Stimulated activated CD8-positive, alpha-beta memory T cell treated with anti-CD3 and anti-CD28 coated beads, Interleukin-4, amount 100 ng/mL, for 48 hours (primary cell): ENCODE measurements at regions not wholly inside any gene's neighbourhood (a gene's known extent, or its start where the extent isn't known, plus 50 kb on each side); places are given as distances from the start of the nearest gene placed in this dataset.

ENCODE experiments used
- DNase-seq: peaks from one replicate; pipeline ENCODE4 v3.0.0-alpha.2; 2020

DNA sequence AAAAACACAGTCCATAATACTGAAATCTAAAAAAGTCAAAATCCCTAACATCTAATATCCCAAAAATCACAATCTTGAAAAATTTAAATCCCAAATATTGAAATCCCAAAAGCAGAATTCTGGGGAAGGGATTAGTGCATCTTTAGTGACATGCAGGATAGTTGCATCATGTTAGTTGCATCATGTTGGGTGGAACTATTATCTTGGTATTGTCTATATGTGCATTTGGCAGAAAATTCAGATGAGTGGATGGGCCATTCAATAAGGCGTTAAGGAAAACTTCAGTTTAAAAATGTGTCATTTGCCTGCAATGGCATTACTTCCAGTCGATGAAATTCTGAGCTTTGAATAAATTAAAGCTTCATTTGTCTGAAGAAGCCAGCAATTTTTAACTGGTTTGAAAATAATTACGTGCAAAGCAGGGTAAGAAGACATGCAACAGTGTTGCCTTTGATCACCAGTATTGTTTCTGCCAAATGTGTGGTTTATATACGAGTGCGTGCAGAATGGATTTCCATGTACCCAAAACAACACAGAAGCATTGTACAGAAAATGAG, 221.4 kb upstream of the NFE2L3 start:
- no peak for DNase-seq

DNA sequence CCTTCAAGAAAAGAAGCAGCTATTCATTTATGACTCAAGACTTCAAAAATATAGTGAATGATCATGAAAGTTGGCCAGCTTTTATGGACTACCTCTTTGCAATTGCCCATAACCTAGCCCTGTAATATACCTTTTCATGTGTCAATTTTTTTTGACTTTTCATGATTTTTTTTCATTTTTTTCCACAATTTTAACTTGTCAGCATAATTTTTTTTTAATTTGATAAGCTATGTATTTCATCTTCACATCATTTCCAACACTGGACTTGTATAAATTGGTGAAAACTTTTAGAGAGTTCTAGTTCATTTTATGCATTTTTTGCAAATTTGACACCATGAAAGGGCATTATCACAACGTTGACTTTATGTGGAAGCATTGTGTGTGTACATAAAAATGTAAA, 220.8 kb upstream of the NFE2L3 start:
- no peak for DNase-seq

DNA sequence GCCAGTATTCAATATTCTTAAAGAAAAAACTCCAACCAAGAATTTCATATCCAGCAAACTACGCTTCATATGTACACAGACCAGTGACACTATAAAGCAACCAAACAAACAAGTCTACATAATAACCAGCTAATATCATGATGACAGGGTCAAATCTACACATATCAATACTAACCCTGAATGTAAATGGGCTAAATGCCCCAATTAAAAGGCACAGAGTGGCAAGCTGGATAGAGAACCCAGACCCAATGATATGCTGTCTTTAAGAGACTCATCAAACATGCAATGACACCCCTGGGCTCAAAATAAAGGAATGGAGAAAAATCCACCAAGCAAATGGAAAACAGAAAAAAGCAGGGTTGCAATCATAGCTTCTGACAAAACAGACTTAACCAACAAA, 218.1 kb upstream of the NFE2L3 start:
- DNase-seq = no peak

DNA sequence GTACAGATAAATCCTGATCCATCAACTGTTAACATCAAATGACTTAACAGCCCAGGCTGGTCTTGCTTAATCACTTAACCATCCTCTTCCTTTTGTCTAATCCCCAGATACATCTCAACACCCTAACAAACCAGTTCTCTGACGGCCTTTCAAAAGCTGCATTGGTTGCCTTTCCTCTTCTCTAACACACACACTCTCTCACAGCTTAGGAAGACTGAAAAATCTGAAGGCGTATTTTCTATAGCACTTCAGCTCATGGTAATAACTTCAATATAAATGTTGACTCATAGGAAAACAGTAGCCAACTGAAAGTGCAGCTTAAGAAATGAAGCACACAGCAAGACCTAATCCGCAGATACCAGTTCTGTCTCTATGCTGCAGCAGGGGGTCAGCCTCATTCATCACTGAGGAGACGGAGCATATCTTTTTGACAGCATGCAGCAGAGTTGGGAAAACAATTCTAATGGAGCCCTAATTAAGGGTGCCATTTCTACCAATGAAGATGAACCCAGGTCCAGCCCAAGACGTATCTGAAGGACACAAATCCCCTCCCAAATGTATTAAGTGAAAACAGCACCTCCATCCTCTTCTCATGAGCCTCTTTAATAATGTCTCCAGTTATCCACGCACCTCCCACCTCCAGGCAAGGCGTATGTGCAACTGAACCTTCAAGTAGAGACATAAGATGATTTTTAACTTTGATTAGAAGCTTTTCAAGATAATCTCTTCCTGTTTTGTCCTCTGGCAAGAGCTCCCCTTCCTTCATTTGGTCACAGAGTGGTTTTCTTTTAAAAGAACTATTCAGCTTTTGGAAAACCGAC, 211.7 kb upstream of the NFE2L3 start:
- no peak for DNase-seq

DNA sequence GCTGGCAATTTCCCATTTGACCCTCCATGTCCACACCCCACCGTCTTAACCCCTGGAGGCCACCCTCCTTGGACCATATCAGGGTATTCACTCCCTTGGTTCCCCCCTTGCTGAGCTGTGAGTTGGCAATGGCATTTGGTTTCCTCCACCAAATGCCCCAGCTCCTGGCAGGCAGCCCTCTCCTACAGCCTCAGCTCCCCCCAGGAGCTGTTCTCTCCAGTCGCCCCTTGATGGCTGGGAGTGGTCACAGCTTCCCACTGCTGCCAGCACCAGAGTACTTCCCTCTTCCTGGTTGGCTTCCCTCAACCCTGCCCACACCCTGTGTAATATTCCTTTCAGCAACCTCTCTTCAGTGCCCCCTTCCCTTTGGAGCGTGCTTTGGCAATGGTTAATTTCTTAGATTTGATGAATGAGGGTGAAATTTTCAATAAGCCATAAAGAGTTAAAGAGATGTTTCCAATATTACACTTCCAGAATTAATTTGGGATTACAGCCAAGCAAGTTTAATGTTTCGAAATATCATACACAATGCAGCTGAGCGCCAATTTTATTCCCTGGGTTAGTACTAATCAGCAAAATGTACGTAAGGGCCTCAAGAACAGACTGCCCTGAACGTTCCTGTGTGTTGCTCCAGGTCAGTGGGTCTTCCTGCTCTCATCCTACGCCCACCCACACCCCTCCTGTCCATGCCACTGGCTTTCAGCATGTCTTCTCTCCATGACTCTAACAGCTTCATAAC, 207.1 kb upstream of the NFE2L3 start:
- no peak for DNase-seq

DNA sequence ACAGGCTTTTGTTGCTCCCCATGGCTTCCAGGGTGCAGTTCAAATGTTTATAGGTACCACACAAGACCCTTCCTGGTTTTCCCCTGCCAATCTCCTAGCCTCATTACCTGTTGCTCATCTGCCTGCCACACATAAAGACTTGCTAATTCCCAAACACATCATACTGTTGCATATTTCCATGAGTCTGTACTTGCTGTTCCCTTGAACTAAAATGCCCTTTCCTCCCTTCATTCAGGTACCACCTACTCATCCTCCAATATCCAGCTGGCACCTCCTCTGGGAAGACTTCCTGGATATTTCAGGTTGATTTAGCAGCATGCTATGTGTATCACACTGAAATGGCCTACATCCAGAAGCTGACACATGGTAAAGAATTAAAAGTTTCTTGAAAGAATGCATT, 206.4 kb upstream of the NFE2L3 start:
- DNase-seq = no peak

DNA sequence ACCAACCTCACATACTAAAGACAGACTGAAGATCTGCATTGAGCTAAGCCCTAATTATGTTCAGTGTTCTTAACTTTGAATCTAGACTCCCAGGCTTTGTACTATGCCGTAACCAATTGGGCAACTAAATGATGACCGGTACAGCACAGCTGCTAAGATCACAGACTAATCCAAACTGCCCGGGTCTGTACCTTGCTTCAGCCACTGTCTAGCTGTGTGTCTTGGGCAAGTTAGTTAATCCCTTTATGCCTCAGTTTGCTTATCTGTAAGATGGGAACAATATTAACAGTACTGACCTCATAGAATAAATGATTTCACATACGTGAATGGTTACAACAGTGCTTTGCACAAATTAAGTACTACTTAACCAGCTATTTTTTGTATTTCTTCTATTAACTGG, 205.8 kb upstream of the NFE2L3 start:
- no peak for DNase-seq

DNA sequence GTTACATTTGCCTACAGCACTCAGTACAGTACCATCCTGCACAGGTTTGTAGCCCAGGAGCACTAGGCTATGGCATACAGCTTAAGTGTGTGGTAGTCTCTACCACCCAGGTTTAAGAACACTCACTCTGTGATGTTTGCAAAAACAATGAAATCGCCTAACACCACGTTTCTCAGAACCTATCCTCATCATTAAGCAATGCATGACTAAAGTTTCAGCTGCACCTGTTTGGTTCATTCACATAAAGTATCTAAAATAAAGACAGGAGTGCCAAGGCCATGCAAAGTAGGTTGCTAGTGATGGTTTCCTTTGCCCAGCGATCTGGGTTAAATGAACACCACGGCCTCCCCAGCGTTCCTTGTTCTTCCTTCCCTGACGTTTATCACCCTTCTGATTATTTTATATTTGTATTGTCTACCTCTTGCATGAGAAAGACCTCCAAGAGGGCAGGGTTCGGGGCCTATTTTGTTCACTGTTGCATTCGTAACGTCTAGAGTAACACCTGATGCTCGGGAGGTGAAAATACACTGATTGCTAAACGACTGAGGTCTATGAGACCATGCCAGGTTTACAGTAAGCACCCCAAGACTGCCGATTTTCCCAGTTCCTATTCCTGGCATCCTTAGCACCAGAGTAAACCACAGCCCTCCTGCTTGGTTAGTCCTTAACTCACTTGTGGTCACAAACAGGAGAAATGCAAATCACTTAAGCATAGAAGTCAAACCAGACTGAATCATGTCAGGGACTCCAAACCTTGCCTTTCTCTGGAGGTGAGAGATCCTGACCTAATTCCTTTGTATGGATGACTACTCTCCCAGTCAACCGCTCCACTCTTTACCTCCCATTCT, 204.1 kb upstream of the NFE2L3 start:
- no peak for DNase-seq

DNA sequence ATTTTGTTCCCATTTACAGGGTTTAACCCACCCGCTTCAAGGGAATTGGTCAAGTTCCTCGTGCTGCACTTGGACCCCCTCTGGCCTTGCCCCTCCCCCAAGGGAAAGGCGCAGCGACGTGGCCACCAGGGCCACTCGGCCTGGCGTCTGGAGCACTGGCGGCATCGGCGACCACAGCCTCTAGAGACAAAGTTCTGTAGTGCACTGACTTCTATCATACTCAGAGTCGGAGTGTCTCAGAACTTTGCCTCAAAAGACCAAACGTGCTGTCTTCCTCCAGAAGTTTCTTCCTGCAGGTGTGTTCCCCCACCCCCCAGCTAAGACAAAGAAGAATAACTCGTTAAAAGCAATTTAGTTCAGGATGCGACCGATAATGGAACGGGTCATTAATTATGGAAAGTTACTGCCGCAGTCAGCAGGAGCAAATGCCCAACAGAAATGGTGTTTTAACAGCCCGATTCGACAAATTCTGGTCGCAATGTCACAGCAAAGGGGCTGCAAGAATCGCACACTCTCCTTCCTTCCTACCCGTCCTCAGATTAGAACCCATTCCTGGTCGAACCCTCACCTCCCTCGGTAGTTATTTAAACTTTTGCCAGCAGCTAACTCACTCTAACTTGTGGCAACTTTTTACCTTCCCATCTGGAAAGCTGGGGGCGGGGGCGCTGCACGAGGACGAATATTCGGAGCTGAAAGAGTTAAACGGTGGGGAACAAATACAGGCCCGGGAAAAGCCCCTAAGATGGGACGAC, 202.1 kb upstream of the NFE2L3 start:
- DNase-seq = no peak

DNA sequence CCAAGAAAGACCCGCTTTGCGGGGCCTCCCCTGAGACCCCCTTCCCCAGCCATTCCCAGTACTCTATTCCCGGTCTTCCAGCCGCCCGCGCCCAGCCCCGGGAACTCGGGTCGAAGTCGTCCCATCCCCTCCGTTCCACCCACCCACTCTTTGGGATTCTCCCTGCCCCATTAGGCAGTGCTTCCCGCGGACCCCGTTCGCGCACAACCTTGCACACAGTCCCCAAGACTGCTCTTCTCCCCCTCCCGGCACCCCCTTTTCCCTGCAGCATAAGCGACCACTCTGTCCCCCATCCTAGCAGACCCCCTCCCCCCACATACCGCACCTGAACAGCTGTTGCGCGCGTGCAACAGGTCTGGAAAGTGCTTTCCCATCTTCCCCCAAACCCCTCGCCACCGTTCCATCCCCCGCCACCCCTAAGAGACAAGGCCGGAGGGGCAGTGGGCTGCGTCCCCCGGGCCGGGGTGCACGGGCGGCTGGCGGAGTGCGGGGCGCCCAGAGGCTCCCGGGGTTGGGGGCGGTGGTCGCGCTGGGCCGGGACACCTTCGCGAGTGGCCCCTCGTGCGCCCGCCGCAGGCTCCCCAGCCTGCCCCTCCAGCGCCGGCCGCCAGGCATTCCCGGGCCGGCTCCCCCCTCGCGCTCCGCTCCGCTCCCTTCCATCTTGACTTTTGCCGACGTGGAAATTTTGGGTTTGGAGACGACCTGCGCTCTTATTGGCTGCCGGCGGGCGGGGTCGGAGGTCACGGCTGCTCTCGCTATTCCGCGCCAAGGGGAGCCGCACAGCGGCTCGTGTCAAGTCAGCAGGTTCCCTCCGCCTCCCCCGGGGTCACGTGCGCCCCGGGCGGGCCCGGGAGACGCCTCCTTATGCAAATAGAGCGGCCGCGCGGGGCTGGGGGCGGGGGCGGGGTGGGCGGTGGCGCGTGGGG, 201.2 kb upstream of the NFE2L3 start:
- peak; percentile 84 for DNase-seq

DNA sequence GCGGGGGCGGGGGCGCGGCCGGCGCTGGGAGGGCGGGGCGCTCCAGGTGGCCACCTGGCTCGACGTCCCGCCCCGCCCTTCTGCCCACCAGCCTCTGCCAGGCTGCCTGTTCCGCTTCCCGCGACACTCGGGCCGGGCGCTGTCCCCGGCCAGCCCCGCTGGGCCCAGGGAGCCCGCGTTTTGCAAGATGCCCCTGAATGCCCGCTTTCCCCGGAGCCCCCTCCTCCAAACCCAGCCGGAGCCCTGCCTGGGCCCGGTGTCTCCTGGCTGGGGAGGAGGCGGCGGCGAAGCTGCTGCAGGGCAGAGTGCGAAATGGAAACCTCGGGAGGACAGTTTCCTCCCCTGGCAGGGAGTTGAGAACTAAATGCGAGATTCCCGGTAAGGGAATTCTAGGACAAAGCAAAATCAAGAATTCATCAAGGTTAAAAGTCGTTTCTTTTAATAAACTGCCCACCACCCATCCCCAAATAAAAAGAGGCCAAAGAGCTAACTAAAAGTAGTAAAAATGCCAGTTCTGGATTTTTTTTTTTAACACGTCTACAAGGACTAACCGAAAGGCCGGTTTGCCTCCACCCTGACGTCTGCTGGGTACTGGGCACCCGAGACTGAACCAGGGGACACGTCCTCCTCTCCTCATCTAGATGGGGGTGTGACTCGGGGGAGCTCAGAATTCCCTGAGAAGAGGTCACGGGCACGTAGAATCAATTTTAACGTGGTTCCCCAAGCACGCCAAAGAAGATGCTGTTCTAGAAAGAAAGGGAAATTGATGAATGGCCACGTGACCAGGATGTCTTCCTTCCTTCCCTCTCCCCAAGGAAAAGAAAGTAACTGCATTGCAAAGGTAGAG, 200.4 kb upstream of the NFE2L3 start:
- DNase-seq = no peak

DNA sequence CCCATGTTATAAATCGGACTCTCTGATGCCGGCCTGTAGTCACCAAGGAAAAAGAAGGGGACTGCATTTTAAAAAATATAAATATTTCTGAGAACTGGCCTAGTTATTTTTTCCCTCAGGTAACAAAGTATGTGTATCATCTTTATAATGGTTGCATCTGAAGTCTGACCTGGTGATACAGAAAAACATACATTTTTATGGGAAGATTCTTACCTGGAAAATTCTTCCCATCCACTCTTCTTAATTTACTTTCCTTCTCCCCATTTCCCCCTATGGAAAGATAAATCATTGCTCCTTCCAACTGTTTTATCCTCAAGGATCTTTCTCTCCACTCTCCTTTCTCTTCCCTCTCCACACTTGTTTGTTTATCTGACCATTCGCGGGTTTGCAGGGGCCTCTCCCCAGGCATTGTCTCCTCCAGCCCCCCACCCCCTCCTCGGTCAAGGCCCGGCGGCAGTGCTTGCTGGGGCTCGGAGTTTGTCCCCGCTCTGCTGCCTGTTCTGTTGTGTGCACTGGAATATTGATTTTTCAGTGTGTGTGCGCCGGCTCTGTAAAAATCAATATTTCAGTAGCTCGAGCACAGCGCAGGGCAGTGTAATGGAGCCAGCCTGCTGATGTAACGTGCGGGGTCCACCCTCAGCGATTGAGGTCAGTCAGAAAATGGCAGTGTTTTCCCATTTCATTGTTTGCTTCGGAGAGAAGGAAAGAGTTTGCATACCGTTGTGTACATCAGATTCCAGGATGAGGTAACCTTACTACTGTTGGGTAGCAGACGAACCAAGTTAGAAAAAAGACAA, 199.5 kb upstream of the NFE2L3 start:
- no peak for DNase-seq

DNA sequence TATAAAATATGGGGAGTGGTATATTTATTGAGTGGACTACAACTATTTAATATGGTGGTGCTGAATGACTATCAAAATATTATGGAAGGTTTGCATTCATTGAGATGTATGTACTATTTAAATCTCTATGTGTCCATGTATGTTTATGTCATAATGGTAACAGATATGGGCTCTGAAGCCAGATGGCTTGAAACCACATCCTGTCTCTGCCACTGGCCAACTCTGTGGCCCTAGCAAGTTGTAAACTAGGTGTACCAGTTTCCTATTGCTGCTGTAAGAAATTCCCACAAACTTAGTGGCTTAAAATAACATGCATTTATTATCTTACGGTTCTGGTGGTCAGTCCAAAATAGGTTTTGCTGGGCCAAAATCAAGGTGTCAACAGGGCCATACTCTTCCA, 198.1 kb upstream of the NFE2L3 start:
- DNase-seq = no peak

DNA sequence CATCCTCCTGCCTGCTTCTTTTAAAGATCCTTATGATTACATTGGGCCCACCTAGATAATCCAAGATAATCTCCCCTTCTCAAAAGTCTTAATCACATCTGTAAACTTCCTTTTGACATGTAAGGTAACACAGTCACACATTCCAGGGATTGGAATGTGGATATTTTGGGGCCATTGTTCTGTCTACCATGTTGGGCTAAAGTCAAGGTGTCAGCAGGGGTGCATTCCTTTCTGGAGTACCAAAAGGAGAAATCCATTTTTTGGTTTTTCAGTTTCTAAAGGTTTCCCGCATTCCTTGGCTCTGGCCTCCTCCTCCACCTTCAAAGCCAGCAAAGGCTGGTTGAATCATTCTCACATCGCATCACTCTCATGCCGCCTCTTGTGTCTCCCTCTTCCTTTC, 197.6 kb upstream of the NFE2L3 start:
- DNase-seq = no peak

DNA sequence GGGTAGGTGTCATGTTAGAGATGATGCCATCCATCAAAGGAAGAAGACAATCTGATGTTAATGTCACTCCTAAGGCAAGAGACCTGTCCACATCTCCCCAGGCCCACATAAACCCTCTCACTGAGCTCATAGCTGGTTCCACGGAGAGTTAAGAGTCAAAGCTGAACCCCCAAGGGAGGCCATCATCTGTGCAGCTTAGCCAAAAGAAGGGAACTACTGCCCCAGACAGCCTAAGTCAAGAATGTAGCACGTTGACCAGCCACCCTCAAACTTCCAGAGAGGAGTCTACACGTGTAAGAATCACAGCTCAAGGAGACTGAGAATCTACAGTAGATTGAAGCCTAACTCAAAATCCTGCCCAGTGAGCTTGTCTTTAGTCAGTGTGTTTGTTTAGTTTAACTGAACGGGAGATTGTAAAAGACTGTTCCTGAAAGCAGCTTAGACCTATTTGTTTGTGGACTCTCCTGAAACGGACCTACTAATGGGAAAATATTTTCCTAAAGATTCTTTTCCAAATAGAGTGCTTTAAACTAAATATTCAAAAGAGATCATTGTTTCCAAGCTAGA, 192.7 kb upstream of the NFE2L3 start:
- DNase-seq = no peak

DNA sequence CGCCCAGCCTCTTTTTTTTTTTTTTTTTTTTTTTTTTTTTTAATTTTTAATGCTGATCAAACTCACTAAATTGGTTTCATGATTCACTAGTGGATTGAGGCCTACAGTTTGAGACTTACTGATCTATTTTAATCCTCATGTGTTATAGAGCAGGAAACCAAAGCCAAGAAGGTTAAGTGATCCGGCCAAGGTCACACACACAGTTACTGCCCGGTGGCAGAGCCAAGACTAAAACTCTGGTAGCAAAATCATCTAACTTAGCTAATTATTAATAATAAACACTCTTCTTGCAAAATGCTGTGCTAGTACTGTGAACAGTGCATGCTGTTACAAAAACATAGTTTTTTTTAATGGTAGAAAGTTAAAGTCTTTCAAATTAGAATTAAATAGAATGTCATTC, 188.3 kb upstream of the NFE2L3 start:
- no peak for DNase-seq

DNA sequence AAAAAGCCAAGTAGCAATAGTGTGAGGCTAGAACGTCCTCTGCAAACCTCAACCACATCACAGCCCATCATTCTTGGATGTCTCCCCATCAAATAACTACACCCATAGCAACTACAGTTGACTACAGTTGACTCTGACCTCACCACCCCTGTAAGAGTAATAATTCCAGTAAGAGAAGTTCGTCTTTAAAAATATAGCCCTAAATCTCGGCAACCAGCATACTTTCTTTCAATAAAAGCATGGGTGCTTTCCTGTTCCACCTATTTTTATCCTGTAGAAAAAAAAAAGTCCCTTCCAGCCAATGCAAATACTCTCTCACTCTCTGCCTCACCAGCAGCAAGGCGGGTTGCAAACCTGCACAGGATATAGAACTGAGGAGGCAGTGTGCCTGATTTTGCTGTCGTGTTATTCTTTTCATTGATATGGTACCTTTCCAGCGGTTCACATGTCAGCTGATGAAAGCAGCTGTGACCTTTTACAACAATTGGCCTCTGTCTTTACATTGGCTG, 187.5 kb upstream of the NFE2L3 start:
- DNase-seq = no peak

DNA sequence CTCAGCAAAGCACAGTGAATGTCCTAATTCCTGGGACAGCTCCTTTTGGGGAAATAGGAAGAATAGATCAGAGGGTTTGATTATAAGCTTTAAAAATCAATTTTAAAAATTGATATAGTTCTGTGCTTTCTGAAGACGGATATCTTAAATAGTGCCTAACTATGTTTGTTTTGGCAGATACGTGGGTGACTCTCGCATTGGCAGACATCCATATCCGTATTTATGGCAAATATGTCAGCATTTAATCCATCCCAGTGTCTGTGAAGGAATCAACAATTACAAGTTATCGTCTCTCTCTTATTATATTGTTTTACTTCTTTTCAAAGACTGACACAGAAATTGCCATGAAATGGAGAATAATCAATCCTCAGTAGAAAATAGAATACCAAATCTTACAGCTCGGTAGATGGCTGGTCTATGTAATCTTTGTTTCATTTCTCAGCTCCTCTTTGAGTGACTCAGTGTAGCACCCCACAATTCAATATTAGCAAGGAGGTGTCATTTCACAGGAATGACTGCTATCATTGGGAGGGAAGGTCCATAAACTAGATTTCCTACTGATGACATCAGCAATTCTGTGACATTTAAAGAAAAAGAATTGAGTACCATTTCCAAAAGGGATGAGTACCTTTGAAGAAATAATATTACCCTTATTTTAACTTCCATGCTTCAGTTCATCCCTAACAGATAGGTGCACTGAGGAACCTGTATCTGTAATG, 186.4 kb upstream of the NFE2L3 start:
- no peak for DNase-seq
